Choroid plexus epithelial cell (primary cell): ENCODE measurements at regions not wholly inside any gene's neighbourhood (a gene's known extent, or its start where the extent isn't known, plus 50 kb on each side); places are given as distances from the start of the nearest gene placed in this dataset.

ENCODE experiments used
- DNase-seq: peaks from one replicate; pipeline ENCODE4 v3.0.0-alpha.2; 2010; ENCODE audit warnings: low read depth
- H3K4me3 ChIP-seq: 2 replicates; pipeline ENCODE4 v1.5.1; 2011; ENCODE audit warnings: low read depth, mild to moderate bottlenecking, control low read depth, low read length, moderate library complexity
- TF ChIP-seq, protein P1 (sequence below): conservative IDR thresholded peaks from 2 replicates; pipeline ENCODE4 v1.5.1; 2011; ENCODE audit warnings: low read depth, mild to moderate bottlenecking, control low read depth, inconsistent platforms, low read length, moderate library complexity

GRCh38 chr17:73972901-73973300, 230.6 kb upstream of the RPL38 start:
- TF ChIP-seq, protein P1, sequence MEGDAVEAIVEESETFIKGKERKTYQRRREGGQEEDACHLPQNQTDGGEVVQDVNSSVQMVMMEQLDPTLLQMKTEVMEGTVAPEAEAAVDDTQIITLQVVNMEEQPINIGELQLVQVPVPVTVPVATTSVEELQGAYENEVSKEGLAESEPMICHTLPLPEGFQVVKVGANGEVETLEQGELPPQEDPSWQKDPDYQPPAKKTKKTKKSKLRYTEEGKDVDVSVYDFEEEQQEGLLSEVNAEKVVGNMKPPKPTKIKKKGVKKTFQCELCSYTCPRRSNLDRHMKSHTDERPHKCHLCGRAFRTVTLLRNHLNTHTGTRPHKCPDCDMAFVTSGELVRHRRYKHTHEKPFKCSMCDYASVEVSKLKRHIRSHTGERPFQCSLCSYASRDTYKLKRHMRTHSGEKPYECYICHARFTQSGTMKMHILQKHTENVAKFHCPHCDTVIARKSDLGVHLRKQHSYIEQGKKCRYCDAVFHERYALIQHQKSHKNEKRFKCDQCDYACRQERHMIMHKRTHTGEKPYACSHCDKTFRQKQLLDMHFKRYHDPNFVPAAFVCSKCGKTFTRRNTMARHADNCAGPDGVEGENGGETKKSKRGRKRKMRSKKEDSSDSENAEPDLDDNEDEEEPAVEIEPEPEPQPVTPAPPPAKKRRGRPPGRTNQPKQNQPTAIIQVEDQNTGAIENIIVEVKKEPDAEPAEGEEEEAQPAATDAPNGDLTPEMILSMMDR = no peak
- no peak overlapping the region for H3K4me3 ChIP-seq
- no peak for DNase-seq

- H3K4me3 ChIP-seq = no peak overlapping the region
- TF ChIP-seq, protein P1 = no peak
- no peak for DNase-seq
Measured at GRCh38 chr17:73973586-73974409, 229.7 kb upstream of the RPL38 start.

DNA sequence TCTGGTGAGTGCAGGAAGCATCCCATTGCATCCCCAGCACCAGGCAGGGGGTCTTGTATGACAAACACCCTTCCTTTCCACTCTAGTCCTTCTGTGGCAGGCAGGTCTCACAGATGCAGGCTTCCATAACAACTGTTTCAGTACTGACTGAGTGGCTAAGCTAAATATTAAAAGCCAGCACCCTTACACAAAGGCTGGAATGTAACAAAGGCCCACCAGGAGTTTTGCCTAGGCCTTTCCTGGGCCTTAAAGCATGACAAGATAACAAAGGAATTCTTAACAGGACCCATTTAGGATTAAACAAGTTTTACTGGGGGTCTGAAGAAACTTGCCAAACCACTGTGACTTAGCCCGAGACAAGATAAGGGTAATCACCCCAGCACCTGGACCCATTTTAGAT, 228.9 kb upstream of the RPL38 start:
- no peak for DNase-seq
- TF ChIP-seq, protein P1 = no peak
- H3K4me3 ChIP-seq = no peak overlapping the region

DNA sequence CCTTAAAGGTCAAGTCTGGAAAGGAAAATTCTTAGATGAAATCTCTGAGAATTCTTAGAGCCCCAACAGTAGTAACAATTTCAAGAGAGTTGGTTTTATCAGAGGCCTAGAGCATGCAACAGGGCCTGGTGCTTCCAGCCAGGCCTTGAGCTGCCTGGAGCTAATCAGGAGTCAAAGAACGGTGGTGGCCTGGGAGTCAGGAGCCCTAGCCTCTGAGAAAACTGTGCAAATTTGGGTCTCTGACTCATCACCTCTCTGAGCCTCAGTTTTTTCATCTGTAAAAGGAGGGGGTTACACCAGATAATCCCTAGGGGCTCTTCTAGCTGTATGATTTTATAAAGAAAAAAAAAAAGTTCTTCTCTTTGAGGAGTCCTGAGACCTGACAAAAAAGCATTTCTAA, 227.3 kb upstream of the RPL38 start:
- no peak for DNase-seq

GRCh38 chr17:73976676-73977521, 226.6 kb upstream of the RPL38 start:
- DNase-seq = no peak
- TF ChIP-seq, protein P1 = no peak
- no peak overlapping the region for H3K4me3 ChIP-seq

More for the DNA sequence above, 227.3 kb upstream of the RPL38 start:
- TF ChIP-seq, protein P1 = no peak
- H3K4me3 ChIP-seq = no peak overlapping the region

GRCh38 chr17:73980517-73980916, 223.0 kb upstream of the RPL38 start:
- H3K4me3 ChIP-seq = no peak overlapping the region
- TF ChIP-seq, protein P1 = no peak
- no peak for DNase-seq
